T-helper 1 cell (primary cell): ENCODE measurements at regions not wholly inside any gene's neighbourhood (a gene's known extent, or its start where the extent isn't known, plus 50 kb on each side); places are given as distances from the start of the nearest gene placed in this dataset.

Experiments used
- DNase-seq, 5 donors: peaks; one replicate each; pipeline ENCODE4 v3.0.0-alpha.2; 2012 to 2020

DNA sequence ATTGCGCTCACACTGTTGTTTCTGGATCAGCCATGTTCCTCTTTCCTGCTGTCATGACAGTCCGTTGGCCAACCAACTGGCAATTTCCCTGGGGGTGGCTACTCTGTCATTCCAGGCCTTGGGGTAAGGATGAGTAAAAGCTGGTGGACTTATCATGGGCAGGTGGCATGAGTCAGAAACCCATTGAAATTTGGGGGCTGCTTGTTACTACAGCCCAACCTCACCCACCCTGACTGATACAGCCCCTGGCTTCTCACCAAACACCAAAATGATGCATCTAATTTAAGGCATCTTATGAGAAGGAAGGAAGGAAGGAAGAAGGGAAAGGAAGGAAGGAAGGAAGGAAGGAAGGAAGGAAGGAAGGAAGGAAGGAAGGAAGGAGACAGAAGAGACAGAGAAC, 53.9 kb upstream of the CRHR1 start:
- no peak for DNase-seq

DNA sequence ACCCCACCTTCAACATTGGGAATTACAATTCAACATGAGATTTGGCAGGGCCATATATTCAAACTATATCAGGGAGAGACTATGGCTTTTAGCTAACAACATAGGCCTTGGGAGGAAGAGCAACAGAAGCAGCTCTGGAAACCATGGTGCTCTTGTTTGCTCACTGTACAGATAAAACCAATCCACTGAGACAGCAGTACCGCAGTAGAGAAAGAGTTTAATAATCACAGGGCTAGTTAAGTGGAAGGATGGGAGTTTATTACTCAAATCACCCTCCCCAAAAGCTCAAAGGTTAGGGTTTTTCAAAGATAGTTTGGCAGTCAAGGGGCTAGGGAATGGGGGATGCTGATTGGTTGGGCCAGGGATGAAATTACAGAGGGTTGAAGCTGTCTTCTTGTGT, 52.7 kb upstream of the CRHR1 start:
- no peak for DNase-seq

DNA sequence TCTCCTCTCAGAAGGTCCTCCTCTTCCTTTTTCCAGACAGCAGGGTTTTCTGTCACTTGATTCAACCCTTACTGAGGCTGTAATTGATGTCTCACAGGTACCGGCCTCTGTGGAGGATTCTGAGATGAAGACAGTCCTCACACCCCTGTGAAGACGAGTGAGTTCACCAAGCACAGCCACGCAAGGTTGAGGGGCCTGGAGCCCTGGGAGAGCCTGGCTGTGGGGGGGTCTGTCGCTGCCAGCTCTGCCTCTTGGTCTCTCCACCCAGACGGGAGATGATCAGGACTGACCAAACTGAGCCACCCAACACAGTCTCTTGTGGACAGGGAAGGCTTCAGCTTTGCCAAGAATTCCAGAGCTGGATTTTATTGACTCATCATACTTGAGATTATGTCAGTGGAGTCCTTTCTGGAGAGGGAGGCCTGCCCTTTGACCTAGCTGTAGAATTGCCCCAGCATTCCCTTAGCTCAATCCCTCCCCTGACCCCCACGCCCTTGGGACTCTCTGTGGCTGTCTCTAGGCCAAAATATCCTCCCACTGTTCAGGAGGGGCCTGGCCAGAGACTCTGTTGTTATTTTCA, 51.1 kb upstream of the CRHR1 start:
- DNase-seq = no peak

DNA sequence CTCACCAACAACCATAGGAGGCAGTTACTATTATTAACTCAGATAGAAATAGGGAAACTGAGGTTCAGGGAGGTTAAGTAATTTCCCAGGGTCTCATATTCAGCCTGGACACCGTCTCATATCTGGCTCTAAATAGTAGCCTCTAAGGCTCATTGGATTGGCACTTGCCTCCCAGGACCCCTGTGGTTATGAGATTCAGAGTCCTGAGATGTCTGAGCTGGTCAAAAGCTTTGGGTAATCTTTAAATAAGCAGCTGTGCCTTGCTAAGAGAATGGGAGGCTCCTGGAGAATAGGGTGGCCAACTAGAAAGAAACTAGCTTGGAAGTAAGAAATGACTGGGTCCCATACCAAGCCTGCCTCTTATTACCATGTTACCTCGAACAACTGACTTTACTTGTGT, 50.3 kb upstream of the CRHR1 start:
- DNase-seq = no peak
